Heart right ventricle (tissue), 16 donors: ENCODE measurements at regions not wholly inside any gene's neighbourhood (a gene's known extent, or its start where the extent isn't known, plus 50 kb on each side); places are given as distances from the start of the nearest gene placed in this dataset.

Source experiments
- ATAC-seq, 8 donors: fragments of 200-7000 bp; cut with Tn5 transposase; one replicate each; pipeline ENCODE4 v1.9.1; 2020; ENCODE audit warnings: mild to moderate bottlenecking in 8 of 8, moderate library complexity in 8 of 8, moderate number of reproducible peaks in 1 of 8
- DNase-seq, 2 donors: peaks; one replicate each; pipeline ENCODE4 v3.0.0-alpha.2; 2020
- H3K27ac ChIP-seq, 10 donors: fragments of 200-600 bp; sonication (generic) in 2 of 10; one replicate each; pipeline versions ENCODE4 v1.5.0 to v1.8.0; 2020 to 2022; ENCODE audit warnings: mild to moderate bottlenecking in 3 of 10
- H3K27me3 ChIP-seq, 7 donors: fragments of 200-600 bp; one replicate each; pipeline ENCODE4 v1.8.0; 2021 to 2022; ENCODE audit warnings: mild to moderate bottlenecking in 2 of 7
- H3K36me3 ChIP-seq, 9 donors: fragments of 200-600 bp; sonication (generic) in 1 of 9; one replicate each; pipeline versions ENCODE4 v1.5.0 to v1.8.0; 2020 to 2022; ENCODE audit warnings: mild to moderate bottlenecking in 2 of 9
- H3K4me1 ChIP-seq, 9 donors: fragments of 200-600 bp; sonication (generic) in 1 of 9; one replicate each; pipeline versions ENCODE4 v1.5.0 to v1.8.0; 2020 to 2022; ENCODE audit warnings: mild to moderate bottlenecking in 4 of 9
- H3K4me3 ChIP-seq, 10 donors: fragments of 200-600 bp; sonication (generic) in 2 of 10; one replicate each; pipeline versions ENCODE4 v1.5.0 to v1.8.0; 2020 to 2022; ENCODE audit warnings: mild to moderate bottlenecking in 7 of 10, moderate library complexity in 2 of 10
- H3K9me3 ChIP-seq, 11 donors: fragments of 200-600 bp in 10 of 11; sonication (generic) in 2 of 11; one replicate each; pipeline versions ENCODE4 v1.5.0 to v1.8.0; 2013 to 2022; ENCODE audit warnings: mild to moderate bottlenecking in 2 of 11, control low read depth in 1 of 11, moderate library complexity in 1 of 11
- CTCF ChIP-seq, 9 donors: fragments of 200-600 bp; sonication (generic) in 2 of 9; IDR thresholded peaks; one replicate each; pipeline versions ENCODE4 v1.5.0 to v1.8.0; 2021 to 2022; ENCODE audit warnings: antibody characterized with exemption in 9 of 9, mild to moderate bottlenecking in 5 of 9, moderate library complexity in 1 of 9
- WGBS, 2 donors: extraction: QIAGEN DNeasy Blood & Tissue Kit; methylation state at CpG; one replicate each; pipeline ENCODE4 v1.1.7; 2013; ENCODE audit warnings: inconsistent platforms in 1 of 2; 5-methylcytosine and 5-hydroxymethylcytosine counted together
- intact Hi-C, 10 donors: fragments of 100-400 bp; cut with DNase I; formaldehyde crosslinking; loops; one replicate each; pipeline versions ENCODE4 v1.11.1 to v1.14.2; 2022
- donor health status: Arrhythmogenic right ventricular cardiomyopathy.
- donor health status: ischemic (EF 13 %, LVEDD 7.1; RV severe dilation, severe dysfunction).
- donor health status: healthy with polysubstance abuse.
- donor health status: DM: no; HTN: yes; CAD: no.
- donor health status: DM: no; HTN: no; CAD: no.
- donor health status: ischemic (EF 25% LVEDD 6.9; RV normal size, moderate dysfunction).
- donor health status: ischemic (EF 25% LVEDD 5.7; RV mildly dilated, moderate dysfunction).
- donor health status: healthy.
- donor health status: DM: yes; HTN: yes; CAD: no.
- donor health status: Ischemic cardiomyopathy.
- donor health status: ischemic (EF 35%, LVEDD 5.7; RV mildly dilated, moderate dysfunction).
- donor health status: nonischemic (EF 11% LVEDD 7.7; RV severe dilation, severe dysfunction).
- donor health status: DM: yes; HTN: yes; CAD: no.
- donor health status: PGD.
- donor health status: ischemic (EF 29% LVEDD 5.4; RV normal size, mild dysfunction).
- donor health status: nonischemic (EF 23%, LVEDD 6.1; RV moderate dilation, normal function).

DNA sequence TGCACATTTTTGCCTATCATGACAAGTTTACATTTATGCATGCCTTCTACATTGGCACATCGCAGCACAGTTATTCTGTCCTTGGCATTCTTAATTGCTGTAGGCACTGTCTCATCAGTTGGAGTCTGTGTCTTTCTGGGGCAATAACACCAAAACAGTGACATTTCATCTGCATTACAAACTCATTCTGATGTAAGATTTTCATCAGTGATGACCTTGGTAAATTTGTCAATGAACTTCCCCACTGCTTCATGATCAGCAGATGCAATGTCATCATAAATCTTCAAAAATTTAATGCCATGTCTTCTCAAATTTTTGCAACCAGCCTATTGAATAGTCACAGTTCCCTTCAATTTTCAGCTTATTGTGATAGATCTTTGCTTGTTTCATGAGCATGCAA lies 85.5 kb downstream of the CAPZA3 start:
- Histone ChIP-seq H3K4me3 (no peak overlapping the region), H3K27me3 (no peaks in the 10 kb centered on the region), H3K4me1 (no peaks in the 10 kb centered on the region), H3K9me3 (peaks cover 0 to 9% (median 0%) of the 10 kb centered on the region in 11 donors), H3K36me3 (no peaks in the 10 kb centered on the region), H3K27ac (no peak overlapping the region)
- ATAC-seq = no peak
- DNase-seq = no peak
- 94 to 95% methylated on average over 1 of the region's 1 CpG for WGBS, 2 donors
- no peak for TF ChIP-seq CTCF (IDR thresholded peaks at IDR 0.05)
- intact Hi-C loops = no loop called here

GRCh38 chr12:18824287-18824686 lies 86.4 kb downstream of the CAPZA3 start:
- Histone ChIP-seq H3K36me3 (no peaks in the 10 kb centered on the region), H3K27ac (no peak overlapping the region), H3K4me3 (no peak overlapping the region), H3K4me1 (no peaks in the 10 kb centered on the region), H3K27me3 (no peaks in the 10 kb centered on the region), H3K9me3 (peaks cover 0 to 17% (median 6%) of the 10 kb centered on the region in 11 donors)
- no peak for TF ChIP-seq CTCF (IDR thresholded peaks at IDR 0.05)
- no peak for DNase-seq
- intact Hi-C loops = no loop called here
- ATAC-seq = no peak
- 62 to 66% methylated on average over 11 of the region's 11 CpGs for WGBS, 2 donors

- no peak overlapping the region for H3K4me3 ChIP-seq
- TF ChIP-seq CTCF (IDR thresholded peaks at IDR 0.05) = no peak
- intact Hi-C loops = no loop called here
- no peaks in the 10 kb centered on the region for H3K4me1 ChIP-seq
- no peak overlapping the region for H3K27ac ChIP-seq
- ATAC-seq = no peak
- H3K9me3 ChIP-seq = peaks cover 0 to 24% (median 6%) of the 10 kb centered on the region in 11 donors
- WGBS, 2 donors = 95 to 97% methylated on average over 2 of the region's 2 CpGs
- no peaks in the 10 kb centered on the region for H3K27me3 ChIP-seq
- H3K36me3 ChIP-seq = no peaks in the 10 kb centered on the region
- no peak for DNase-seq
Measured at GRCh38 chr12:18825138-18825537, 87.2 kb downstream of the CAPZA3 start.

GRCh38 chr12:18827913-18828312 lies 90.0 kb downstream of the CAPZA3 start:
- Histone ChIP-seq H3K36me3 (no peaks in the 10 kb centered on the region), H3K4me1 (no peaks in the 10 kb centered on the region), H3K4me3 (no peak overlapping the region), H3K27ac (no peak overlapping the region), H3K9me3 (peaks cover 0 to 24% (median 6%) of the 10 kb centered on the region in 11 donors), H3K27me3 (no peaks in the 10 kb centered on the region)
- WGBS, 2 donors = 86 to 94% methylated on average over 2 of the region's 2 CpGs
- no peak for TF ChIP-seq CTCF (IDR thresholded peaks at IDR 0.05)
- DNase-seq = no peak
- ATAC-seq = no peak
- intact Hi-C loops = no loop called here

DNA sequence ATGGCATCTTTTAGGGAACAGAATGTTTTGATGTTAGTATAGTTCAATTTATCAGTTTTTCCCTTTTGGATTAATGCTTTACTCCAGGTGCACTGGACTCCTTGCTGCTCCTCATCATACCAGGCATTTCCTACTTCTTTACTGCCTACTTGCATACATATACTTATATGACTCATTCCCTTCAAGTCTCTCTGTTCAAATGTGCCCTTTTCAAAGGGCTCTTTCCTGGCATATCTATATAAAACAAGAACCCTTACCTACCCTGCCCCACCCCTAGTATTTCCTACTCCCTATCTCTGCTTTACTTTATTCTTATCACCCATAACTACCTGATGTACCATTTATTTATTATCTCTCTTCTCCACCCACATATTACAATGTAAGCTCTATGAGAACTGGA lies 90.6 kb downstream of the CAPZA3 start:
- H3K4me3 ChIP-seq = no peak overlapping the region
- H3K27ac ChIP-seq = no peak overlapping the region
- H3K9me3 ChIP-seq = peaks cover 0 to 25% (median 6%) of the 10 kb centered on the region in 11 donors
- no peaks in the 10 kb centered on the region for H3K4me1 ChIP-seq
- H3K36me3 ChIP-seq = no peaks in the 10 kb centered on the region
- ATAC-seq (no peak), DNase-seq (no peak)
- H3K27me3 ChIP-seq = no peaks in the 10 kb centered on the region
- intact Hi-C loops = no loop called here
- TF ChIP-seq CTCF (IDR thresholded peaks at IDR 0.05) = no peak
